ENCODE measurements at regions not wholly inside any gene's neighbourhood (a gene's known extent, or its start where the extent isn't known, plus 50 kb on each side); places are given as distances from the start of the nearest gene placed in this dataset.

DNA sequence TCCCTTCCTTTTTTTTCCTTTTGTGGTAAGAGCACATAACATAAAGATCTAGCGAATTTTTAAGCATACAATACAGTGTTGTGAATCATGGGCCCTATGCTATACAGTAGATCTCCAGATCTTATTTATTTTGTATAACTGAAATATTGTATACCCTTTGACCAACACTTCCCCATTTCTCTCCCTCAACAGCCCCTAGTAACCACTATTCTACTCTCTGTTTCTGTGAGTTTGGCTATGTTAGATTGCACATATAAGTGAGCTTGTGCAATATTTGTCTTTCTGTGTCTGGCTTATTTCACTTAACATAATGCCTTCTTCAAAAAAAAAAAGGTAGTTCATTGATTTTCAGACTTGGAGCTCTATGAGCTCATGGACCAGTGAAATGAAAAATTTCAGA is 180.5 kb downstream of the C11orf91 start:
- WGBS: no CpG with 5 or more reads among the region's 1 CpG
- H3K18ac ChIP-seq (ENCODE audit: low read depth in 1 of 2, low read length in 2 of 2): no peak overlapping the region
- no peak overlapping the region for H3K4me2 ChIP-seq (ENCODE audit: low read length, poor library complexity, severe bottlenecking)
- H3K4me3 ChIP-seq (ENCODE audit: insufficient read depth in 1 of 2, low read depth in 1 of 2, low read length in 2 of 2): no peak overlapping the region
- no peak overlapping the region for H2BK15ac ChIP-seq (ENCODE audit: low read depth, poor library complexity, severe bottlenecking)
- H3K23ac ChIP-seq (ENCODE audit: low read length in 2 of 2): no peak overlapping the region
- no peak overlapping the region for H2BK5ac ChIP-seq (ENCODE audit: low read depth, low read length, poor library complexity, severe bottlenecking)
- no peak overlapping the region for H3K14ac ChIP-seq (ENCODE audit: low read length in 2 of 2)
- no peak overlapping the region for H2AK5ac ChIP-seq (ENCODE audit: low read length, severe bottlenecking)
- no peak overlapping the region for H4K8ac ChIP-seq (ENCODE audit: low read length)
- no peak overlapping the region for H2AFZ ChIP-seq (ENCODE audit: low read depth, low read length)
- H3K4ac ChIP-seq (ENCODE audit: low read depth in 1 of 2, low read length in 2 of 2): no peak overlapping the region
- H2BK12ac ChIP-seq (ENCODE audit: low read length in 2 of 2): no peak overlapping the region
- no peak overlapping the region for H2BK120ac ChIP-seq (ENCODE audit: low read depth, low read length)
- no peaks in the 10 kb centered on the region for H3K9me3 ChIP-seq (ENCODE audit: control insufficient read depth, low read length)
- no peak overlapping the region for H4K91ac ChIP-seq (ENCODE audit: low read length)
- H3K4me1 ChIP-seq (ENCODE audit: control insufficient read depth, insufficient read depth, low read depth, low read length): no peaks in the 10 kb centered on the region
- H3K27me3 ChIP-seq (ENCODE audit: control insufficient read depth in 1 of 2, insufficient read depth in 1 of 2, low read length in 2 of 2): no peaks in the 10 kb centered on the region
- no peaks in the 10 kb centered on the region for H3K36me3 ChIP-seq (ENCODE audit: control insufficient read depth in 1 of 2, insufficient read depth in 2 of 2, low read depth in 1 of 2, low read length in 2 of 2)
- no peak overlapping the region for H3K9ac ChIP-seq (ENCODE audit: low read length)
- H3K27ac ChIP-seq (ENCODE audit: low read length, poor library complexity, severe bottlenecking): no peak overlapping the region
- no peaks in the 10 kb centered on the region for H3K79me1 ChIP-seq (replicated peaks; ENCODE audit: low read length, poor library complexity, severe bottlenecking)
- DNase-seq: no peak

- no peak overlapping the region for H4K91ac ChIP-seq (ENCODE audit: low read length)
- no peak overlapping the region for H2BK12ac ChIP-seq (ENCODE audit: low read length in 2 of 2)
- H3K23ac ChIP-seq (ENCODE audit: low read length in 2 of 2): no peak overlapping the region
- no peaks in the 10 kb centered on the region for H3K4me1 ChIP-seq (ENCODE audit: control insufficient read depth, insufficient read depth, low read depth, low read length)
- no peak overlapping the region for H3K18ac ChIP-seq (ENCODE audit: low read depth in 1 of 2, low read length in 2 of 2)
- H2AFZ ChIP-seq (ENCODE audit: low read depth, low read length): no peak overlapping the region
- no peaks in the 10 kb centered on the region for H3K9me3 ChIP-seq (ENCODE audit: control insufficient read depth, low read length)
- 79% methylated on average over 5 of the region's 5 CpGs for WGBS
- H2BK120ac ChIP-seq (ENCODE audit: low read depth, low read length): no peak overlapping the region
- no peak overlapping the region for H2BK5ac ChIP-seq (ENCODE audit: low read depth, low read length, poor library complexity, severe bottlenecking)
- no peak overlapping the region for H3K27ac ChIP-seq (ENCODE audit: low read length, poor library complexity, severe bottlenecking)
- H2BK15ac ChIP-seq (ENCODE audit: low read depth, poor library complexity, severe bottlenecking): no peak overlapping the region
- H3K4ac ChIP-seq (ENCODE audit: low read depth in 1 of 2, low read length in 2 of 2): no peak overlapping the region
- H3K4me3 ChIP-seq (ENCODE audit: insufficient read depth in 1 of 2, low read depth in 1 of 2, low read length in 2 of 2): peak overlapping the region in 1 of 2 experiments; percentile 0
- no peak overlapping the region for H4K8ac ChIP-seq (ENCODE audit: low read length)
- no peaks in the 10 kb centered on the region for H3K27me3 ChIP-seq (ENCODE audit: control insufficient read depth in 1 of 2, insufficient read depth in 1 of 2, low read length in 2 of 2)
- DNase-seq: no peak
- H2AK5ac ChIP-seq (ENCODE audit: low read length, severe bottlenecking): no peak overlapping the region
- H3K79me1 ChIP-seq (replicated peaks; ENCODE audit: low read length, poor library complexity, severe bottlenecking): peaks cover 10% of the 10 kb centered on the region
- H3K9ac ChIP-seq (ENCODE audit: low read length): peak overlapping the region; percentile 73
- no peak overlapping the region for H3K14ac ChIP-seq (ENCODE audit: low read length in 2 of 2)
- H3K4me2 ChIP-seq (ENCODE audit: low read length, poor library complexity, severe bottlenecking): no peak overlapping the region
- peaks cover 0 to 17% of the 10 kb centered on the region in 2 experiments for H3K36me3 ChIP-seq (ENCODE audit: control insufficient read depth in 1 of 2, insufficient read depth in 2 of 2, low read depth in 1 of 2, low read length in 2 of 2)
Measured at GRCh38 chr11:33515347-33515746, 185.3 kb downstream of the C11orf91 start.

- DNase-seq: no peak
- H2AK5ac ChIP-seq (ENCODE audit: low read length, severe bottlenecking): no peak overlapping the region
- no peak overlapping the region for H3K27ac ChIP-seq (ENCODE audit: low read length, poor library complexity, severe bottlenecking)
- no peak overlapping the region for H3K18ac ChIP-seq (ENCODE audit: low read depth in 1 of 2, low read length in 2 of 2)
- H2BK12ac ChIP-seq (ENCODE audit: low read length in 2 of 2): no peak overlapping the region
- no peak overlapping the region for H2BK120ac ChIP-seq (ENCODE audit: low read depth, low read length)
- 93% methylated on average over 5 of the region's 6 CpGs for WGBS
- H3K14ac ChIP-seq (ENCODE audit: low read length in 2 of 2): no peak overlapping the region
- H3K36me3 ChIP-seq (ENCODE audit: control insufficient read depth in 1 of 2, insufficient read depth in 2 of 2, low read depth in 1 of 2, low read length in 2 of 2): peaks cover 0 to 17% of the 10 kb centered on the region in 2 experiments
- peak overlapping the region; percentile 73 for H3K9ac ChIP-seq (ENCODE audit: low read length)
- no peak overlapping the region for H2BK5ac ChIP-seq (ENCODE audit: low read depth, low read length, poor library complexity, severe bottlenecking)
- H2BK15ac ChIP-seq (ENCODE audit: low read depth, poor library complexity, severe bottlenecking): no peak overlapping the region
- no peak overlapping the region for H3K4me3 ChIP-seq (ENCODE audit: insufficient read depth in 1 of 2, low read depth in 1 of 2, low read length in 2 of 2)
- no peaks in the 10 kb centered on the region for H3K9me3 ChIP-seq (ENCODE audit: control insufficient read depth, low read length)
- H3K79me1 ChIP-seq (replicated peaks; ENCODE audit: low read length, poor library complexity, severe bottlenecking): peaks cover 14% of the 10 kb centered on the region
- H3K4me2 ChIP-seq (ENCODE audit: low read length, poor library complexity, severe bottlenecking): no peak overlapping the region
- no peak overlapping the region for H2AFZ ChIP-seq (ENCODE audit: low read depth, low read length)
- H4K8ac ChIP-seq (ENCODE audit: low read length): no peak overlapping the region
- no peak overlapping the region for H3K23ac ChIP-seq (ENCODE audit: low read length in 2 of 2)
- no peak overlapping the region for H3K4ac ChIP-seq (ENCODE audit: low read depth in 1 of 2, low read length in 2 of 2)
- H3K27me3 ChIP-seq (ENCODE audit: control insufficient read depth in 1 of 2, insufficient read depth in 1 of 2, low read length in 2 of 2): no peaks in the 10 kb centered on the region
- no peaks in the 10 kb centered on the region for H3K4me1 ChIP-seq (ENCODE audit: control insufficient read depth, insufficient read depth, low read depth, low read length)
- H4K91ac ChIP-seq (ENCODE audit: low read length): no peak overlapping the region
Measured at GRCh38 chr11:33514079-33514925, 186.3 kb downstream of the C11orf91 start.

DNA sequence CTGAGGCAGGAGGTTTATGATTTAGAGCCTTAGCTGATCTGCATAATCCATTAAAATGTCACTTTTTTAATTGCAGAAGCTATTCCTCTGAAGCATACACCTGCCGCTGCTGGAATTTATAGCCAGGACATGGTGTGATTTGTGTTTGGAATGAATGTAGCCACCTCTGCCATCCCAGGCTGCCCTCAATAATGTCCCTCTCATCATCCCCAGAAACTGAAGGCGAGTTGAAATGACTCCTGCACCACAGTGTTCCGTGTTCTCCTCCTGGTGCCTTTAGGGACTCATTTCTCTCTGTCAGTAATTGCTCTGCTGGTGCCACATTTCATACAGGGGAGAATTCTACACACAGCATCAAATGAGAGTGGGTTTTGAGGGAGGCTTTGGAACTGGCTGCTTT is 191.0 kb downstream of the C11orf91 start:
- H3K23ac ChIP-seq (ENCODE audit: low read length in 2 of 2): no peak overlapping the region

More for the DNA sequence above, 191.0 kb downstream of the C11orf91 start:
- 47% methylated on average over 2 of the region's 3 CpGs for WGBS
- H3K79me1 ChIP-seq (replicated peaks; ENCODE audit: low read length, poor library complexity, severe bottlenecking): peaks cover 20% of the 10 kb centered on the region
- H3K27ac ChIP-seq (ENCODE audit: low read length, poor library complexity, severe bottlenecking): no peak overlapping the region
- no peaks in the 10 kb centered on the region for H3K4me1 ChIP-seq (ENCODE audit: control insufficient read depth, insufficient read depth, low read depth, low read length)
- no peak overlapping the region for H3K9ac ChIP-seq (ENCODE audit: low read length)
- H2AK5ac ChIP-seq (ENCODE audit: low read length, severe bottlenecking): no peak overlapping the region
- H3K27me3 ChIP-seq (ENCODE audit: control insufficient read depth in 1 of 2, insufficient read depth in 1 of 2, low read length in 2 of 2): no peaks in the 10 kb centered on the region
- H3K4me3 ChIP-seq (ENCODE audit: insufficient read depth in 1 of 2, low read depth in 1 of 2, low read length in 2 of 2): no peak overlapping the region
- H4K91ac ChIP-seq (ENCODE audit: low read length): no peak overlapping the region
- H2BK15ac ChIP-seq (ENCODE audit: low read depth, poor library complexity, severe bottlenecking): no peak overlapping the region
- H3K14ac ChIP-seq (ENCODE audit: low read length in 2 of 2): no peak overlapping the region
- H3K9me3 ChIP-seq (ENCODE audit: control insufficient read depth, low read length): no peaks in the 10 kb centered on the region
- H2BK5ac ChIP-seq (ENCODE audit: low read depth, low read length, poor library complexity, severe bottlenecking): no peak overlapping the region
- H3K4ac ChIP-seq (ENCODE audit: low read depth in 1 of 2, low read length in 2 of 2): no peak overlapping the region
- H2AFZ ChIP-seq (ENCODE audit: low read depth, low read length): no peak overlapping the region
- H3K36me3 ChIP-seq (ENCODE audit: control insufficient read depth in 1 of 2, insufficient read depth in 2 of 2, low read depth in 1 of 2, low read length in 2 of 2): peaks cover 0 to 17% of the 10 kb centered on the region in 2 experiments
- H2BK12ac ChIP-seq (ENCODE audit: low read length in 2 of 2): no peak overlapping the region
- H3K18ac ChIP-seq (ENCODE audit: low read depth in 1 of 2, low read length in 2 of 2): no peak overlapping the region
- no peak for DNase-seq
- no peak overlapping the region for H2BK120ac ChIP-seq (ENCODE audit: low read depth, low read length)
- no peak overlapping the region for H4K8ac ChIP-seq (ENCODE audit: low read length)
- no peak overlapping the region for H3K4me2 ChIP-seq (ENCODE audit: low read length, poor library complexity, severe bottlenecking)
